Calu3 (cell line): ENCODE measurements at regions not wholly inside any gene's neighbourhood (a gene's known extent, or its start where the extent isn't known, plus 50 kb on each side); places are given as distances from the start of the nearest gene placed in this dataset.

Source experiments
- BruUV-seq: library from RNA; stranded (reverse); fragments of 400-500 nt; replicated peaks from 2 replicates; lab custom pipeline; 2021; lab: Mats Ljungman, UMichigan
- CTCF ChIA-PET: fragments of 300-600 bp; sonication (Branson Sonifier 250); formaldehyde crosslinking; loops from one replicate; lab custom pipeline; 2022; ENCODE audit warnings: antibody characterized with exemption; lab: Charles Lee
- DNase-seq: peaks from one replicate; pipeline ENCODE4 v3.0.0; 2022
- H3K27ac Mint-ChIP-seq: one replicate; pipeline ENCODE4 v1.8.0; 2022; ENCODE audit warnings: mixed read lengths; ENCODE audit not compliant: unreplicated experiment
- H3K27me3 Mint-ChIP-seq: one replicate; pipeline ENCODE4 v1.8.0; 2022; ENCODE audit warnings: mixed read lengths; ENCODE audit not compliant: unreplicated experiment
- H3K36me3 Mint-ChIP-seq: one replicate; pipeline ENCODE4 v1.8.0; 2022; ENCODE audit warnings: mild to moderate bottlenecking, moderate library complexity, mixed read lengths; ENCODE audit not compliant: insufficient read depth, unreplicated experiment
- H3K4me1 Mint-ChIP-seq: one replicate; pipeline ENCODE4 v1.8.0; 2022; ENCODE audit warnings: mild to moderate bottlenecking, low read depth, mixed read lengths; ENCODE audit not compliant: unreplicated experiment
- H3K4me3 Mint-ChIP-seq: one replicate; pipeline ENCODE4 v1.8.0; 2022; ENCODE audit warnings: mild to moderate bottlenecking, low read depth, moderate library complexity, mixed read lengths; ENCODE audit not compliant: unreplicated experiment
- H3K9me3 Mint-ChIP-seq: one replicate; pipeline ENCODE4 v1.8.0; 2022; ENCODE audit warnings: low read depth, mixed read lengths; ENCODE audit not compliant: unreplicated experiment
- intact Hi-C: fragments of 100-400 bp; cut with micrococcal nuclease; formaldehyde crosslinking; loops from one replicate; pipeline ENCODE4 v1.10.0; 2022; ENCODE audit not compliant: unreplicated experiment
- TF ChIP-seq, protein P1 (sequence below): fragments of 200-600 bp; IDR thresholded peaks from one replicate; pipeline ENCODE4 v1.8.0; 2022; ENCODE audit warnings: antibody characterized with exemption; ENCODE audit not compliant: unreplicated experiment

- Mint-ChIP-seq H3K9me3 (no peaks in the 10 kb centered on the region), H3K36me3 (no peaks in the 10 kb centered on the region), H3K4me3 (no peak overlapping the region), H3K27ac (no peak overlapping the region), H3K4me1 (no peaks in the 10 kb centered on the region), H3K27me3 (no peaks in the 10 kb centered on the region)
- no TSS peak for BruUV-seq
- no peak for DNase-seq
- TF ChIP-seq, protein P1, sequence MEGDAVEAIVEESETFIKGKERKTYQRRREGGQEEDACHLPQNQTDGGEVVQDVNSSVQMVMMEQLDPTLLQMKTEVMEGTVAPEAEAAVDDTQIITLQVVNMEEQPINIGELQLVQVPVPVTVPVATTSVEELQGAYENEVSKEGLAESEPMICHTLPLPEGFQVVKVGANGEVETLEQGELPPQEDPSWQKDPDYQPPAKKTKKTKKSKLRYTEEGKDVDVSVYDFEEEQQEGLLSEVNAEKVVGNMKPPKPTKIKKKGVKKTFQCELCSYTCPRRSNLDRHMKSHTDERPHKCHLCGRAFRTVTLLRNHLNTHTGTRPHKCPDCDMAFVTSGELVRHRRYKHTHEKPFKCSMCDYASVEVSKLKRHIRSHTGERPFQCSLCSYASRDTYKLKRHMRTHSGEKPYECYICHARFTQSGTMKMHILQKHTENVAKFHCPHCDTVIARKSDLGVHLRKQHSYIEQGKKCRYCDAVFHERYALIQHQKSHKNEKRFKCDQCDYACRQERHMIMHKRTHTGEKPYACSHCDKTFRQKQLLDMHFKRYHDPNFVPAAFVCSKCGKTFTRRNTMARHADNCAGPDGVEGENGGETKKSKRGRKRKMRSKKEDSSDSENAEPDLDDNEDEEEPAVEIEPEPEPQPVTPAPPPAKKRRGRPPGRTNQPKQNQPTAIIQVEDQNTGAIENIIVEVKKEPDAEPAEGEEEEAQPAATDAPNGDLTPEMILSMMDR = no peak
- CTCF ChIA-PET = no interaction called here
- intact Hi-C loops = no loop called here
These were observed 437.7 kb downstream of the PLCL1 start for GRCh38 chr2:198242093-198242492.

DNA sequence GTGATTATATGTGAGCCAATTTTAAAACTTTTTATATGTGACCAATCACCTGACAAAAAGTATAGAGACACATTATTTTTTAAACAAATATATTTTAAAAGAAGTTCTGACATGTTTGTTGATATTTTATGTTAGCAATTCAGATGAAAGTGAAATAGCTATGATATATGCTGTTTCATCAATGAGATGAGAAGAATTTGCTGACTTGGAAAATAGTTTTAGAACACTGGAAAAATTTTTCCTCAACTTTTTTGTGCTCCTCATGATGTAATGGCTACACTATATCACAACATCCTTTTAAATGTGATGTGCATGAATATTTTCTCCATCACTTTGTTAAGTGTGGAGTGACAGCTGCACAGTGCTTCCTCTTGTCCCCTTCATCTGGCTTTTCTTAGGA lies 434.0 kb downstream of the PLCL1 start:
- BruUV-seq = no TSS peak
- H3K36me3 Mint-ChIP-seq = no peaks in the 10 kb centered on the region
- TF ChIP-seq, protein P1 = no peak
- H3K27me3 Mint-ChIP-seq = no peaks in the 10 kb centered on the region
- no peaks in the 10 kb centered on the region for H3K4me1 Mint-ChIP-seq
- H3K27ac Mint-ChIP-seq = no peak overlapping the region
- CTCF ChIA-PET = no interaction called here
- intact Hi-C loops = no loop called here
- no peak overlapping the region for H3K4me3 Mint-ChIP-seq
- no peak for DNase-seq
- no peaks in the 10 kb centered on the region for H3K9me3 Mint-ChIP-seq

DNA sequence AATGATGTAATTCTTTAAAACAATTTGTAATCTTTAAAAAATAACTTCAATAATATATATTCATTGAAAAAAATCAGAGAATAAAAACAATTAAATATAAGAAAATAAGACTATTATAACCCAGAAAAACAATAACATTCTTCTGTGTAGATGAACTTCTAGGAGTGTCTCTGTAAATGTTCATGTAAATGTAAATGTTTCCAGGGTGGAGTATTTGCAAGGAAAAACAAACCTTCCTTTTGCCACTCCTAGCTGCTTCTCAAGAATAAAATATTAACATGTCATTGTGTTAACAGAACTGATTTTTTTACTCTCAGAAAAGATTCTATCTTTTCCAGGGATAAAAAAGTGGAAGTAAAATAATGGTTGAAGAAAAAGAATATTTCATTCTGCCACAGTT lies 431.9 kb downstream of the PLCL1 start:
- CTCF ChIA-PET = no interaction called here
- Mint-ChIP-seq H3K9me3 (no peaks in the 10 kb centered on the region), H3K27me3 (no peaks in the 10 kb centered on the region), H3K4me1 (no peaks in the 10 kb centered on the region), H3K4me3 (no peak overlapping the region), H3K36me3 (no peaks in the 10 kb centered on the region), H3K27ac (no peak overlapping the region)
- no TSS peak for BruUV-seq
- TF ChIP-seq, protein P1 = no peak
- intact Hi-C loops = no loop called here
- no peak for DNase-seq

GRCh38 chr2:198232281-198232680 lies 427.9 kb downstream of the PLCL1 start:
- BruUV-seq = no TSS peak
- CTCF ChIA-PET = no interaction called here
- no peaks in the 10 kb centered on the region for H3K27me3 Mint-ChIP-seq

More at GRCh38 chr2:198232281-198232680, 427.9 kb downstream of the PLCL1 start:
- H3K4me3 Mint-ChIP-seq = no peak overlapping the region
- no peak for DNase-seq
- no peaks in the 10 kb centered on the region for H3K4me1 Mint-ChIP-seq
- no peaks in the 10 kb centered on the region for H3K36me3 Mint-ChIP-seq
- no peak overlapping the region for H3K27ac Mint-ChIP-seq
- intact Hi-C loops = no loop called here
- no peaks in the 10 kb centered on the region for H3K9me3 Mint-ChIP-seq
- TF ChIP-seq, protein P1 = no peak
